ENCODE measurements at regions not wholly inside any gene's neighbourhood (a gene's known extent, or its start where the extent isn't known, plus 50 kb on each side); places are given as distances from the start of the nearest gene placed in this dataset.

DNA sequence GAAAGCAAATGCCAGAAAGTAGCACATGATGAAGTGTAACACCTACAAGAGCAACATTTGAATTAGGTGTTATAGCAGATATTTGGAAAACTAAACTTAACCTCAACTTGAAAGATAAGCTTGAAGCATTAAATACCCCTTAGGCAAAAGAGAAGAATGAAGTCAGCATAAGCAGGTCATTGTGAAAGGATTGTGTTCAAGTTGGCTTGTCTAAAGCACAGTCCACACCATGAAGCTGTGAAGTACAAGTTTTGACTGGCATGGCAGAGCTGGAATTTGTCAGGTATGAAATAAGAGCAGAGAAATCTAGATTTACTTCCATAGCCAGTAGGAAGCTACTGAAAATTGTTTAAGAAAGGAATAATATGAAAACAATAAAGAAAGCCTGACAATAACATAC lies 480.3 kb upstream of the POT1 start:
- Histone ChIP-seq H3K79me2 (ENCODE audit: insufficient read depth, low read length) (no peaks in the 10 kb centered on the region), H3K27me3 (ENCODE audit: insufficient read depth, low read length) (no peaks in the 10 kb centered on the region), H3K9me3 (ENCODE audit: low read length) (no peaks in the 10 kb centered on the region), H4K20me1 (ENCODE audit: insufficient read depth, low read length) (no peaks in the 10 kb centered on the region), H2AFZ (ENCODE audit: low read length) (no peak overlapping the region), H3K27ac (ENCODE audit: low read depth, low read length, poor library complexity, severe bottlenecking) (no peak overlapping the region), H3K4me1 (ENCODE audit: insufficient read depth, low read length, severe bottlenecking) (no peaks in the 10 kb centered on the region), H3K4me2 (ENCODE audit: low read length) (no peak overlapping the region), H3K9me2 (ENCODE audit: low read depth, low read length) (no peaks in the 10 kb centered on the region), H3K9ac (ENCODE audit: low read length) (no peak overlapping the region), H3K36me3 (ENCODE audit: insufficient read depth, low read length) (no peaks in the 10 kb centered on the region), H3K4me3 (ENCODE audit: low read depth, low read length, poor library complexity, severe bottlenecking) (no peak overlapping the region), H3F3A (ENCODE audit: insufficient read depth, low read length) (no peaks in the 10 kb centered on the region)
- no peak for TF ChIP-seq EZH2 (IDR thresholded peaks at IDR 0.05; ENCODE audit: borderline replicate concordance, low read length)
- TF ChIP-seq, protein P1, sequence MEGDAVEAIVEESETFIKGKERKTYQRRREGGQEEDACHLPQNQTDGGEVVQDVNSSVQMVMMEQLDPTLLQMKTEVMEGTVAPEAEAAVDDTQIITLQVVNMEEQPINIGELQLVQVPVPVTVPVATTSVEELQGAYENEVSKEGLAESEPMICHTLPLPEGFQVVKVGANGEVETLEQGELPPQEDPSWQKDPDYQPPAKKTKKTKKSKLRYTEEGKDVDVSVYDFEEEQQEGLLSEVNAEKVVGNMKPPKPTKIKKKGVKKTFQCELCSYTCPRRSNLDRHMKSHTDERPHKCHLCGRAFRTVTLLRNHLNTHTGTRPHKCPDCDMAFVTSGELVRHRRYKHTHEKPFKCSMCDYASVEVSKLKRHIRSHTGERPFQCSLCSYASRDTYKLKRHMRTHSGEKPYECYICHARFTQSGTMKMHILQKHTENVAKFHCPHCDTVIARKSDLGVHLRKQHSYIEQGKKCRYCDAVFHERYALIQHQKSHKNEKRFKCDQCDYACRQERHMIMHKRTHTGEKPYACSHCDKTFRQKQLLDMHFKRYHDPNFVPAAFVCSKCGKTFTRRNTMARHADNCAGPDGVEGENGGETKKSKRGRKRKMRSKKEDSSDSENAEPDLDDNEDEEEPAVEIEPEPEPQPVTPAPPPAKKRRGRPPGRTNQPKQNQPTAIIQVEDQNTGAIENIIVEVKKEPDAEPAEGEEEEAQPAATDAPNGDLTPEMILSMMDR (IDR thresholded peaks at IDR 0.05; ENCODE audit: low read length): no peak

DNA sequence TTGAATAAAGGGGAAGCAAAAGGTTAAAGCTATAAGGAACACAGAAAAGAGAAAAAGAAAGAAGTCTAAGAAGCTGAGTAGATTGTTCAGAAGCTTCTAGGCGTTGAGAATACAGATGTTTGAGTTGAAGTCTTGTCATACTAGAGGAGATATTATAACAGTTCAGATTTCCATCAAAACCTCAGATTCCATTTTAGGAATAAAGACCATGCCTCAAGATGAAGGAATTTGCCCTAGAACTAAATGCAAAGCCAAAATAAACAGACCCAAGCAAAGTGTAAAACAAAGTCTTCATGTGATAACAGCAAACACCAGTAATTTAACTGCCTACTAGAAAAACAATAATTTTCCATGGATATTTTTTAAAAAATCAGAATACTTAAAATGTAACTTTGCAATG lies 476.5 kb upstream of the POT1 start:
- no peak overlapping the region for H3K9ac ChIP-seq (ENCODE audit: low read length)
- H3K36me3 ChIP-seq (ENCODE audit: insufficient read depth, low read length): no peaks in the 10 kb centered on the region
- no peaks in the 10 kb centered on the region; the same call in 1 of the 2 replicates for H3K9me2 ChIP-seq (ENCODE audit: low read depth, low read length)
- H3K27ac ChIP-seq (ENCODE audit: low read depth, low read length, poor library complexity, severe bottlenecking): no peak overlapping the region
- H3K9me3 ChIP-seq (ENCODE audit: low read length): no peaks in the 10 kb centered on the region
- H3F3A ChIP-seq (ENCODE audit: insufficient read depth, low read length): no peaks in the 10 kb centered on the region
- TF ChIP-seq, protein P1 (IDR thresholded peaks at IDR 0.05; ENCODE audit: low read length): no peak
- TF ChIP-seq EZH2 (IDR thresholded peaks at IDR 0.05; ENCODE audit: borderline replicate concordance, low read length): no peak
- H4K20me1 ChIP-seq (ENCODE audit: insufficient read depth, low read length): no peaks in the 10 kb centered on the region
- no peaks in the 10 kb centered on the region for H3K27me3 ChIP-seq (ENCODE audit: insufficient read depth, low read length)
- no peak overlapping the region for H3K4me3 ChIP-seq (ENCODE audit: low read depth, low read length, poor library complexity, severe bottlenecking)
- H3K4me1 ChIP-seq (ENCODE audit: insufficient read depth, low read length, severe bottlenecking): no peaks in the 10 kb centered on the region
- H3K79me2 ChIP-seq (ENCODE audit: insufficient read depth, low read length): no peaks in the 10 kb centered on the region
- H3K4me2 ChIP-seq (ENCODE audit: low read length): no peak overlapping the region
- H2AFZ ChIP-seq (ENCODE audit: low read length): no peak overlapping the region

DNA sequence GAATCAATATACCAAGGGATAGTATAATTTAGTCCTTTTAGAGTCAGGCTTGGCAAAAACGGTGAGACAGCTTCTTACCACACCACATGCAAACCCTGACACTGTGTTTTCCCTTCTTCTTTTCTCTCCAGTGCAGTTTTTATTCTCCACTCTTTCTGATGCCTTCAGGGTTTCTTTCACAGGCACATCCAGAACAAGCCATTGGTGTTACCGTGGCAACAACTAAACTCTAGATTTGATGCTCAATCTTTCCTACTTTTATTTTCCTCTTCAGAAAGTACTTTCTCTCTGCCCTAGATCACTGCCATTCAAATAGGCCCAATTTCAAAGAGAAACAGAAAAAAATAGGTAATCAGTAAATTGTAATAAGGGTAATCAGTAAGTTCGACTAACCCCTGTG lies 469.8 kb upstream of the POT1 start:
- TF ChIP-seq EZH2 (IDR thresholded peaks at IDR 0.05; ENCODE audit: borderline replicate concordance, low read length): no peak
- TF ChIP-seq, protein P1 (IDR thresholded peaks at IDR 0.05; ENCODE audit: low read length): no peak
- H3K36me3 ChIP-seq (ENCODE audit: insufficient read depth, low read length): no peaks in the 10 kb centered on the region
- H3F3A ChIP-seq (ENCODE audit: insufficient read depth, low read length): no peaks in the 10 kb centered on the region
- H3K27ac ChIP-seq (ENCODE audit: low read depth, low read length, poor library complexity, severe bottlenecking): no peak overlapping the region
- H3K9me3 ChIP-seq (ENCODE audit: low read length): no peaks in the 10 kb centered on the region
- H3K4me1 ChIP-seq (ENCODE audit: insufficient read depth, low read length, severe bottlenecking): no peaks in the 10 kb centered on the region
- no peak overlapping the region for H3K4me3 ChIP-seq (ENCODE audit: low read depth, low read length, poor library complexity, severe bottlenecking)
- H3K27me3 ChIP-seq (ENCODE audit: insufficient read depth, low read length): no peaks in the 10 kb centered on the region
- H3K9ac ChIP-seq (ENCODE audit: low read length): no peak overlapping the region
- H3K4me2 ChIP-seq (ENCODE audit: low read length): no peak overlapping the region
- no peaks in the 10 kb centered on the region for H3K79me2 ChIP-seq (ENCODE audit: insufficient read depth, low read length)
- no peaks in the 10 kb centered on the region; the same call in 1 of the 2 replicates for H3K9me2 ChIP-seq (ENCODE audit: low read depth, low read length)
- no peak overlapping the region for H2AFZ ChIP-seq (ENCODE audit: low read length)
- no peaks in the 10 kb centered on the region for H4K20me1 ChIP-seq (ENCODE audit: insufficient read depth, low read length)

All from OCI-LY1 (cell line).